ENCODE measurements at regions not wholly inside any gene's neighbourhood (a gene's known extent, or its start where the extent isn't known, plus 50 kb on each side); places are given as distances from the start of the nearest gene placed in this dataset.

- Mint-ChIP-seq H3K9me3 (peaks cover 0 to 8% (median 2%) of the 10 kb centered on the region in 7 donors), H3K4me3 (no peak overlapping the region), H3K27me3 (ENCODE audit: low read depth in 3 of 3) (peaks cover 1 to 2% (median 1%) of the 10 kb centered on the region in 3 donors), H3K36me3 (no peaks in the 10 kb centered on the region), H3K27ac (no peak overlapping the region), H3K4me1 (peaks cover 4% of the 10 kb centered on the region)
- DNase-seq, result no peak
- Histone ChIP-seq H3K9ac (ENCODE audit: insufficient read depth, low read length, poor library complexity, severe bottlenecking) (no peak overlapping the region), H3K36me3 (replicated peaks in 1 of 2; ENCODE audit: control insufficient read depth in 1 of 2, insufficient read depth in 2 of 2, low read length in 2 of 2) (no peaks in the 10 kb centered on the region), H3K79me2 (ENCODE audit: insufficient read depth, low read length) (no peaks in the 10 kb centered on the region), H3K9me3 (replicated peaks in 1 of 2; ENCODE audit: control insufficient read depth in 1 of 2, insufficient read depth in 1 of 2, low read length in 2 of 2) (no peaks in the 10 kb centered on the region), H3K4me2 (replicated peaks; ENCODE audit: extremely low read depth, low read length, poor library complexity, severe bottlenecking) (no peak overlapping the region), H3K4me3 (replicated peaks in 1 of 3; ENCODE audit: low read depth in 2 of 3, low read length in 3 of 3) (no peak overlapping the region), H3K4me1 (ENCODE audit: control insufficient read depth in 1 of 2, insufficient read depth in 2 of 2, low read length in 2 of 2) (no peaks in the 10 kb centered on the region), H2AFZ (ENCODE audit: insufficient read depth, low read depth, low read length, poor library complexity, severe bottlenecking) (no peak overlapping the region), H3K27ac (ENCODE audit: low read depth in 1 of 2, low read length in 2 of 2) (no peak overlapping the region), H3K27me3 (ENCODE audit: control insufficient read depth in 2 of 2, insufficient read depth in 2 of 2, low read length in 2 of 2) (no peaks in the 10 kb centered on the region), H4K20me1 (ENCODE audit: insufficient read depth, low read length) (no peaks in the 10 kb centered on the region)
- intact Hi-C loops (cut with micrococcal nuclease), result no loop called here
- TF ChIP-seq CTCF (IDR thresholded peaks at IDR 0.05), result no peak
Observed at GRCh38 chr2:7375901-7376300, 458.7 kb downstream of the RNF144A start.

GRCh38 chr2:7377916-7378569 lies 460.8 kb downstream of the RNF144A start:
- H3K27ac Mint-ChIP-seq, result peak overlapping the region in 1 of 7 donors; percentile 26
- peaks cover 6% of the 10 kb centered on the region for H3K4me1 Mint-ChIP-seq
- H3K27me3 Mint-ChIP-seq (ENCODE audit: low read depth in 3 of 3), result peaks cover 1 to 3% (median 1%) of the 10 kb centered on the region in 3 donors
- H3K27ac ChIP-seq (ENCODE audit: low read depth in 1 of 2, low read length in 2 of 2), result no peak overlapping the region
- H3K9me3 Mint-ChIP-seq, result peaks cover 0 to 8% (median 0%) of the 10 kb centered on the region in 7 donors
- H3K36me3 ChIP-seq (replicated peaks in 1 of 2; ENCODE audit: control insufficient read depth in 1 of 2, insufficient read depth in 2 of 2, low read length in 2 of 2), result no peaks in the 10 kb centered on the region
- no peak overlapping the region for H2AFZ ChIP-seq (ENCODE audit: insufficient read depth, low read depth, low read length, poor library complexity, severe bottlenecking)
- H3K4me3 Mint-ChIP-seq, result peak overlapping the region in 1 of 2 donors; percentile 33
- H3K79me2 ChIP-seq (ENCODE audit: insufficient read depth, low read length), result no peaks in the 10 kb centered on the region
- H4K20me1 ChIP-seq (ENCODE audit: insufficient read depth, low read length), result no peaks in the 10 kb centered on the region
- no peaks in the 10 kb centered on the region for H3K27me3 ChIP-seq (ENCODE audit: control insufficient read depth in 2 of 2, insufficient read depth in 2 of 2, low read length in 2 of 2)
- H3K4me2 ChIP-seq (replicated peaks; ENCODE audit: extremely low read depth, low read length, poor library complexity, severe bottlenecking), result no peak overlapping the region
- no peak for DNase-seq
- 66% methylated on average over 9 of the region's 12 CpGs for WGBS (ENCODE audit: insufficient coverage)
- intact Hi-C loops (cut with micrococcal nuclease), result no loop called here
- H3K4me1 ChIP-seq (ENCODE audit: control insufficient read depth in 1 of 2, insufficient read depth in 2 of 2, low read length in 2 of 2), result no peaks in the 10 kb centered on the region
- H3K36me3 Mint-ChIP-seq, result no peaks in the 10 kb centered on the region
- no peak for TF ChIP-seq CTCF (IDR thresholded peaks at IDR 0.05)
- H3K9me3 ChIP-seq (replicated peaks in 1 of 2; ENCODE audit: control insufficient read depth in 1 of 2, insufficient read depth in 1 of 2, low read length in 2 of 2), result no peaks in the 10 kb centered on the region
- H3K9ac ChIP-seq (ENCODE audit: insufficient read depth, low read length, poor library complexity, severe bottlenecking), result no peak overlapping the region
- H3K4me3 ChIP-seq (replicated peaks in 1 of 3; ENCODE audit: low read depth in 2 of 3, low read length in 3 of 3), result no peak overlapping the region

All from CD14-positive monocyte (primary cell).